OCI-LY7 (cell line): ENCODE measurements at regions not wholly inside any gene's neighbourhood (a gene's known extent, or its start where the extent isn't known, plus 50 kb on each side); places are given as distances from the start of the nearest gene placed in this dataset.
"Not testable (repeated sequence)": the region's sequence is repeated elsewhere in the genome, so short reads cannot be mapped to it uniquely, and the experiment has no call there.

Source experiments
- BruUV-seq: library from RNA; stranded (reverse); fragments of 400-500 nt; replicated peaks from 2 replicates; lab custom pipeline; 2021; lab: Mats Ljungman, UMichigan
- CTCF ChIA-PET: fragments of 300-600 bp; sonication (Branson Sonifier 250); formaldehyde crosslinking; loops from one replicate; lab custom pipeline; 2022; ENCODE audit warnings: antibody characterized with exemption; ENCODE audit not compliant: unreplicated experiment; lab: Charles Lee
- POLR2A ChIA-PET: fragments of 300-600 bp; sonication (Branson Sonifier 250); formaldehyde crosslinking; loops from one replicate; lab custom pipeline; 2022; ENCODE audit warnings: antibody characterized with exemption; lab: Charles Lee
- DNase-seq: peaks from one replicate; pipeline ENCODE4 v3.0.0-alpha.2; 2015; ENCODE audit warnings: low spot score
- H2AFZ ChIP-seq: fragments of 200-600 bp; sonication (generic), shearing (Covaris generic); 2 replicates; pipeline ENCODE4 v1.6.1; 2014; ENCODE audit warnings: mild to moderate bottlenecking, antibody characterized with exemption, low read length, moderate library complexity
- H3K27ac ChIP-seq: fragments of 200-600 bp; sonication (generic); 2 replicates; pipeline ENCODE4 v1.5.1; 2014; ENCODE audit warnings: mixed run types, low read depth, mild to moderate bottlenecking, moderate library complexity, low read length, inconsistent platforms; ENCODE audit not compliant: poor library complexity, severe bottlenecking
- H3K36me3 ChIP-seq: fragments of 200-600 bp; sonication (generic); 2 replicates; pipeline ENCODE4 v1.6.1; 2014; ENCODE audit warnings: mild to moderate bottlenecking, antibody characterized with exemption, low read length, moderate library complexity, mixed read lengths; ENCODE audit not compliant: insufficient read depth
- H3K4me1 ChIP-seq: fragments of 200-600 bp; sonication (generic); 2 replicates; pipeline ENCODE4 v1.5.1; 2014; ENCODE audit warnings: mild to moderate bottlenecking, low read length; ENCODE audit not compliant: insufficient read depth, poor library complexity, severe bottlenecking
- H3K4me2 ChIP-seq: fragments of 200-600 bp; sonication (generic); 2 replicates; pipeline ENCODE4 v1.6.1; 2014; ENCODE audit warnings: mild to moderate bottlenecking, low read length
- H3K4me3 ChIP-seq: fragments of 200-600 bp; sonication (generic); 2 replicates; pipeline ENCODE4 v1.5.1; 2014; ENCODE audit warnings: mild to moderate bottlenecking, low read depth, low read length; ENCODE audit not compliant: poor library complexity, severe bottlenecking
- H3K79me2 ChIP-seq: fragments of 200-600 bp; sonication (generic); 2 replicates; pipeline ENCODE4 v1.6.1; 2016; ENCODE audit warnings: low read depth, mild to moderate bottlenecking, low read length, moderate library complexity, mixed read lengths; ENCODE audit not compliant: insufficient read depth
- H3K9me2 ChIP-seq: fragments of 200-600 bp; sonication (generic); 2 replicates; pipeline ENCODE4 v1.6.1; 2016; ENCODE audit warnings: mild to moderate bottlenecking, low read length, mixed read lengths; ENCODE audit not compliant: insufficient read depth
- H3K9me3 ChIP-seq: fragments of 200-600 bp; sonication (generic); 2 replicates; pipeline ENCODE4 v1.6.1; 2014; ENCODE audit warnings: mild to moderate bottlenecking, mixed run types, low read length, mixed read lengths
- H4K20me1 ChIP-seq: fragments of 200-600 bp; sonication (generic); 2 replicates; pipeline ENCODE4 v1.6.1; 2014; ENCODE audit warnings: mild to moderate bottlenecking, antibody characterized with exemption, low read length, moderate library complexity, mixed read lengths; ENCODE audit not compliant: insufficient read depth
- CTCF ChIP-seq: fragments of 200-600 bp; sonication (generic); conservative IDR thresholded peaks from 2 replicates; pipeline ENCODE4 v1.5.1; 2014; ENCODE audit warnings: mild to moderate bottlenecking, antibody characterized with exemption, low read length, moderate library complexity, mixed read lengths
- EZH2phosphoT487 ChIP-seq: fragments of 200-600 bp; sonication (generic); IDR thresholded peaks from 2 replicates; pipeline ENCODE4 v1.6.1; 2018; ENCODE audit warnings: low read depth, borderline replicate concordance, mild to moderate bottlenecking, mixed run types, antibody characterized with exemption, low read length, moderate library complexity, mixed read lengths
- intact Hi-C: fragments of 100-400 bp; cut with micrococcal nuclease; formaldehyde crosslinking; loops from one replicate; pipeline ENCODE4 v1.10.0; 2022; ENCODE audit not compliant: unreplicated experiment

- Histone ChIP-seq H3K9me3 (no peaks in the 10 kb centered on the region), H3K4me2 (no peak overlapping the region), H3K4me1 (no peaks in the 10 kb centered on the region), H3K79me2 (no peaks in the 10 kb centered on the region), H2AFZ (no peak overlapping the region), H3K4me3 (no peak overlapping the region), H3K36me3 (no peaks in the 10 kb centered on the region), H3K27ac (no peak overlapping the region), H4K20me1 (no peaks in the 10 kb centered on the region), H3K9me2 (no peaks in the 10 kb centered on the region)
- POLR2A ChIA-PET = no interaction called here
- no peak for DNase-seq
- TF ChIP-seq CTCF (no peak), EZH2phosphoT487 (no peak)
- no TSS peak for BruUV-seq
- intact Hi-C loops = no loop called here
- CTCF ChIA-PET = no interaction called here
These were observed 459.9 kb upstream of the CCDC179 start for GRCh38 chr11:23320131-23320530.

- H3K4me1 ChIP-seq, H4K20me1 ChIP-seq, CTCF ChIA-PET, H3K79me2 ChIP-seq, intact Hi-C loops, H3K27ac ChIP-seq, DNase-seq, H3K4me2 ChIP-seq, H3K9me2 ChIP-seq, H3K9me3 ChIP-seq, POLR2A ChIA-PET, H2AFZ ChIP-seq, BruUV-seq, H3K36me3 ChIP-seq, H3K4me3 ChIP-seq: not testable (repeated sequence)
These were observed 475.3 kb upstream of the CCDC179 start for GRCh38 chr11:23335586-23335985.

- no peaks in the 10 kb centered on the region for H4K20me1 ChIP-seq
- H3K9me2 ChIP-seq = no peaks in the 10 kb centered on the region
- H3K4me1 ChIP-seq = no peaks in the 10 kb centered on the region
- no peaks in the 10 kb centered on the region for H3K9me3 ChIP-seq
- no peaks in the 10 kb centered on the region for H3K36me3 ChIP-seq
- H3K27ac ChIP-seq = no peak overlapping the region
- no peak overlapping the region for H3K4me3 ChIP-seq
- ChIA-PET CTCF (no interaction called here), POLR2A (no interaction called here)
- no peak for TF ChIP-seq CTCF
- TF ChIP-seq EZH2phosphoT487 = no peak
- BruUV-seq = no TSS peak
- no peak overlapping the region for H3K4me2 ChIP-seq
- no peak overlapping the region for H2AFZ ChIP-seq
- DNase-seq = no peak
- intact Hi-C loops = no loop called here
- no peaks in the 10 kb centered on the region for H3K79me2 ChIP-seq
These were observed 476.7 kb upstream of the CCDC179 start for GRCh38 chr11:23336961-23337360.
